Fibroblast of lung (primary cell): ENCODE measurements at regions not wholly inside any gene's neighbourhood (a gene's known extent, or its start where the extent isn't known, plus 50 kb on each side); places are given as distances from the start of the nearest gene placed in this dataset.

Experiments
- CTCF ChIP-seq, 2 donors: IDR thresholded peaks in 1 of 2; conservative IDR thresholded peaks in 1 of 2; 1 replicate in 1 of 2; 2 replicates in 1 of 2; pipeline ENCODE4 v1.5.1; 2011 to 2012; ENCODE audit warnings: low read length in 2 of 2, control low read depth in 1 of 2, inconsistent platforms in 1 of 2, low read depth in 1 of 2, mild to moderate bottlenecking in 1 of 2
- EZH2 ChIP-seq: IDR thresholded peaks from 2 replicates; pipeline ENCODE4 v1.5.1; 2012; ENCODE audit warnings: low read length, control low read depth, mild to moderate bottlenecking; ENCODE audit errors: missing control alignments

DNA sequence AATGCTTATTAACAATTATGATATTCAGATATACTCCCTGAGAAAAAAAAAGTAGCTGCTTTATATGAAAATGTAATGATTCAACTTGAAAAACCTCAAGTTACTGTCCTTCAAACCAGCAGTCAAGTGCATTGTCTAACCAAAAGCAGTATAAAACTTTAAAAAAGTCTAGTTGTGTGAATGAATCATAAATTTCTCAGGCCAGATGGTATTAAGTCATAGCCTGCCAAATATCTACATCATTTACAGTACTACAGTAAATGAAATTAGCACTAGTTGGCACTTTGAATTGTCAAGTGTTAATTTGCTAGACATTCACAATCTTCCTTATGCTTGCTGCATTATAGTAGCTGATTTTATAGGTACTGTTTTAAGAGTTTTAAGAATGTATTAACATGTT, 85.9 kb downstream of the CBLN2 start:
- TF ChIP-seq CTCF (conservative IDR thresholded peaks at IDR 0.05 in 1 of 2, IDR thresholded peaks at IDR 0.05 in 1 of 2; ENCODE audit: low read depth in 1 of 2, low read length in 2 of 2) (no peak), EZH2 (no peak)
